NCI-H69 (cell line): ENCODE measurements at regions not wholly inside any gene's neighbourhood (a gene's known extent, or its start where the extent isn't known, plus 50 kb on each side); places are given as distances from the start of the nearest gene placed in this dataset.
"Not testable (repeated sequence)": the region's sequence is repeated elsewhere in the genome, so short reads cannot be mapped to it uniquely, and the experiment has no call there.

Experiments used
- DNase-seq: peaks from one replicate; lab custom pipeline; 2025; lab: John Stamatoyannopoulos, UW

- DNase-seq: no peak
Measured at GRCh38 chr5:56421246-56422075, 188.3 kb upstream of the ANKRD55 start.

- DNase-seq: no peak
Measured at GRCh38 chr5:56420323-56420722, 187.2 kb upstream of the ANKRD55 start.

GRCh38 chr5:56419667-56420066 is 186.5 kb upstream of the ANKRD55 start:
- no peak for DNase-seq

DNA sequence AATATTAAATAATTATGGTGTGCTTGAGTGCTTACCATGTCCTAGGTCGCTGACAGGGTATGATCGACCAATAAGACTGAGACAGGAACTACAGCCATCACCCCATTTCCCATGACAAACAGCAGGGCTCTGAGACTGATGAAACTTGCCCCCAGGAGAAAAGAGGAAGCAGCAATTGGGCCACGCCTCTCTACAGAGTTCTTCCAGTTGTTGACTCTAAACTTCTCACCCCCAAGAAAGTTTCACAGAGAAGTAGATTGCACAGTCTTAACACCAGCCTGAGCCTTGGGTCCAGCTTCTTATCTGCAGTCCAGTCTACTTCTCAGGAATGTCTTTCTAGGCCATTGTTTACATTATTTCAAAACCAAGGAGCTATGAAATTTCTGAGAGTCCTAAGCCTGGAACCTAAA is 182.2 kb upstream of the ANKRD55 start:
- no peak for DNase-seq

GRCh38 chr5:56414066-56414465 is 180.9 kb upstream of the ANKRD55 start:
- DNase-seq: no peak

DNA sequence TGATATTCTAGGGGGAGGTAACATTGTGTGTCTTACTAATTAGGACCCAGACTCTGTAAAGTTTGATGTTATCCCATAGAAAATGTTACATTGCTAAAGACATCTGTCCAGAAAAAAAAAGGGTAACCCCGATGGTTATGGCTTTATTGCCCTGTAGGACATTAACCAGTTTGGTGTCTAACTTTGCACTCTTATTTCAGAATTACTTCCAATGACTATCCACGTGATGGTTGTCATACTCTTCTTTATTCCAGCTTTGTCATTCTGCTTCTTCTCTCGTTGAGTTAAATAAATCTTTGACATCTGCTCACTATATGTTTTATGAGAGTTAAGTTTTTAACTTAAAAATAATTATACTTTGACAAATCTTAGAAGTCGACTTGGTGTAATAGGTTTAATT is 180.4 kb upstream of the ANKRD55 start:
- DNase-seq: no peak

- no peak for DNase-seq
Measured at GRCh38 chr5:56412601-56413379, 179.7 kb upstream of the ANKRD55 start.

- DNase-seq: no peak
Measured at GRCh38 chr5:56410696-56411095, 177.6 kb upstream of the ANKRD55 start.

DNA sequence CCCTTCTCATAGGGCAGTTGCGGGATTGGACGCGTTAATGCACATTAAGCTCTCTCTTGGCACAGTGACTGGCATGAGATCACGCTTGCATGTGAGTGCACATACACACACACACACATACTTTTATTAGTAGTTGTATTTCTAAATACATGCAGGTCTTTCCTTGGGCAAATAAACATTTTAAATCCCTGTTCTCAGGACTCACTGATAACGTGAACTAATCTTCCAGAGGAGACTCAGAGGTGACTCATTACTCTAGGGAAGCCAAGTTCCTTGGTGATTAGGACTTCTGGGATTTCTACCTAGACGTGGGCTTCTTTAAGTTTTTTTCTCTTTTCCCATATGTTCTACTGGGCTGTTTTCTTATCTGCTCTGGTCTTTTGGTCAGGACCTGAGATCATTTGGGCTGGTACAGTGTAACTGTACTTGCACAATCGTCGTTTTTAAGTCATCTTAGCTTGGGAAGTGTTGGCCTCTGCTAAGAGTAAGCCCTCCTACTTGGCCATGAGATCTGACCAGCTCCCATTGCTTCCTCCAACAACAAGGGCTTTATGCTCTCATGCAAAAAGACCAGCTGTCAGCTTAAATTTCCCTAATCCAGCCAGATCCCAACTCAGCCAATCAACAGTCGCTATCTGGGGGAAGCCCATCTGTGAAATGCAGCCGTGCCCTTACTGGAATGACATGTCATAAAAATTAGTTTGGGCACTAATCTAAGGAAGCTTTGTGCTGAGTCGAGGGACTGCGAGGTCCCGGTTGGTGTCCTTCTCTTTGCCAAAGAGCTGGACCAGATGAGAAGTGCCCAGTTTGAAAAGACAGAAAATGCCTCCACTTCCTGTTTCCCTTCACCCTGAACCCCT is 176.4 kb upstream of the ANKRD55 start:
- no peak for DNase-seq

DNA sequence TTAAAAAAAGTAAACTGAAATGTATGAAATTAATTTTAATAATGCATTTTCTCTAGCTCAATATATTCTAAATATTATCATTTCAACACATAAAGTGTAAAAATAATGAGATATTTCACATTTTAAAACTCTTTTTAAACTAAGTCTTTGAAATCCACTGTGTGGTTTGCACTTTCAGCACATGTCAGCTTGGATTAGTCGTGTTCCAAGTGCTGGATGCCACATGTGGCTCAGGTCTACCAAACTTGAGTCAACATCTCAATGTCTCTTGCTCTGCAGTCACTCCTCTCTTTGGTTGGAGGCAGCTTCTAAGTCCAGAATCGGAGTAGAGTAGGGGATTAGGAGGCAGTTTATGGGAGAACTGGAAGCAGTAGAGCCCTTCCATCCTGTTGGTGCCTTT is 173.7 kb upstream of the ANKRD55 start:
- no peak for DNase-seq

DNA sequence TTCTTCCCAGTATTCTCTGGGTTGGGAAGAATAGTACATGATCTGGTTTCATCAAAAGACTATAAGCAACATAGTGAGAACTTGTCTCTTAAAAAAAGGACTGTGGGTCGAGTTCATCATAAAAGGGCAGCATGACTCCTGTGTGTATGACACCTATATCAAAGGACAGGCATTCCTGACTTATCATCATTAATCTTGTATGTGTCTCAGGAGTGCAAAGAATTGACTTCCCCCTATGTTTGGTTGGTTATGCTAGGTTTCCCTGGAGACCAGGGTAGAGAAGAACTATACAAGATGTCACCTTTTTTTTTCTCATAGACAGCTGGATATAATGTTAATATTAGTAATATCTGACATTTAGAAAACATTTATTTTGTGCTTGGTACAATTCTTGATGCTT is 173.1 kb upstream of the ANKRD55 start:
- no peak for DNase-seq

DNA sequence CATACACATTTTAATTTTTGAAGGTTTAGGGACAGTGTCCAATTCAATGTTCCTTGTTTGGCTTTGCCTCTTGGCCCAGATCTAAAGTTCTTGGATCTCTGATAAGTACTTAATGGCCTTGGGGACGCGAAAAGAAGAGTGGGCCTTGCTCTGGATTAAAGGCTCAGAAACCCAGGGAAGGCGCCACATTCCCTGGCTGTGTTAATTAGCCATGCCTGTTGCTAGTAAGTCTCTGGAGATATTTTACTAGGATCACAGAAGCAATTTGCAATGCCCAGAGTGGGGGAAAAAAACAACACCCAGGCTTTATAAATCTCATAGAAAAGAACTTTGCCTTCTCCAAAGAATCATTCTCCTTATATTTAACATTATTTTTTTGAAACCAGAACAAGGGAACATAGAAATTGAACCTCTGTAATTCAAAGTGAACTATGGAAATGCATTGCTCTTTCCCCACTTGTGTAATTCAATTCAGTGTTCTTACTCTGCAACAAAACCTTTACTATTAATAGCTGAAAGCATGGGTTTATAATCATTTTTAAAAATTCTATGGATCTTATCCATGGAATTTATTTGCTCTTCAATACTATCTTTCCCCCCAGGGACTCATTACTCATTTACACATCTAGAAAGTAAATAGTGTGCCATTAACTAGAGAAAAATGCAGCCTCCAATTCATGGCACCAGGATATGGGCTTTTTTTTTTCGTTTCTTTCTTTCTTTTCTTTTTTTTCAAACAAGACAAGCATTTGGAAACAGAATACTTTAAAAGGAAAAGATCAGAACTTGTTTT is 172.2 kb upstream of the ANKRD55 start:
- DNase-seq: peak; percentile 58

DNA sequence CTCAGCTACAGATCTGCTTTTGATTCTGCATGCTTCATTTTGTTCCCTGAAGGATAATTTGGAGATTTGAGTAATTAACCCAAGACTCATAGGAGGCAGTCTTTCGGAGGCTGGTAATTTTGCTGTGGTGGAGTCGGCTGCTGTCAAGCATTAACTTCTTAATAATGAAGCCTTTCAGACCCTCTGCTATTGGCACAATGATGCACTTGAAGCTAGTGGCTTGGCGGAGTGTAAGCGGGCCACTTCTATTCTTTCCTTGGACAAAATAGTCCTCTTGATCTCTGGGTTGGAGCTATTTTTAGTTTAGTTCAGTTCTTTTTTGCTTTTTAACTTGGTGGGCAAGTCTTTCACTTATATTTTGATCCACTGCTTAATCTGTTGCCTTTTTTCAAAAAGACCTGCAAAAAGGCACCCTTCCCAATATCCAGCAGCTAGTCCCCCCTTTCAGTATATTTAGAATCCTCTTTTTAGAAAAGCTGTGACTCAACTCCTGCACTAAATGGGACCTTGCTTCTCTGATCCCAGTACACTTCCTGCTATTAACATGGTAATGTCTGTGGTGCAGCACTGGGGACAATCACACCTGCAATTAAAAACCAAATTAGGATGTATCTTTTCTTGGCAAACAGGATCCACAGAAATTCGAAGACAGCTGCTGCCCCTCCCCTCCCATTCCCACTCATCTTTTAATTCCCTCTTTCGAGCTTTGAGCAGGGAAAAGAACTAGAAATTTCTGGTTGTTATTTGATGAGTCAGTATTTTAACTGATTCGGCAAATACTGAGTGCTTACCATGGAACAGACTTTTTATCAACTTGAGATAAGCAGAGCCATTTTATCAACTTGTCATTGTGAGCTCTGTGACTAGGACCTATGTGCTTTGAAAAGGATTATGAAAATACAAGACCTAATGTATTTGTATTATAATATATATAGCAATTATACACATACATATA is 169.4 kb upstream of the ANKRD55 start:
- DNase-seq: peak; percentile 77

DNA sequence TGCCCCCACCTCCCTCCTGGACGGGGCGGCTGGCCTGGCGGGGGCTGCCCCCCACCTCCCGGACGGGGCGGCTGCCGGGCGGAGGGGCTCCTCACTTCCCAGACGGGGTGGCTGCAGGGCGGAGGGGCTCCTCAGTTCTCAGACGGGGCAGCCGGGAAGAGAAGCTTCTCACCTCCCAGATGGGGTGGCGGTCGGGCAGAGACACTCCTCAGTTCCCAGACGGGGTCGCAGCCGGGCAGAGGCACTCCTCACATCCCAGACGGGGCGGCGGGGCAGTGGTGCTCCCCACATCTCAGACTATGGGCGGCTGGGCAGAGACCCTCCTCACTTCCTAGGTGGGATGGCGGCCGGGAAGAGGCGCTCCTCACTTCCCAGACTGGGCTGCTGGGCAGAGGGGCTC is 164.7 kb upstream of the ANKRD55 start:
- DNase-seq: not testable (repeated sequence)

GRCh38 chr5:56396634-56397033 is 163.5 kb upstream of the ANKRD55 start:
- no peak for DNase-seq

GRCh38 chr5:56389261-56389660 is 156.1 kb upstream of the ANKRD55 start:
- DNase-seq: no peak

DNA sequence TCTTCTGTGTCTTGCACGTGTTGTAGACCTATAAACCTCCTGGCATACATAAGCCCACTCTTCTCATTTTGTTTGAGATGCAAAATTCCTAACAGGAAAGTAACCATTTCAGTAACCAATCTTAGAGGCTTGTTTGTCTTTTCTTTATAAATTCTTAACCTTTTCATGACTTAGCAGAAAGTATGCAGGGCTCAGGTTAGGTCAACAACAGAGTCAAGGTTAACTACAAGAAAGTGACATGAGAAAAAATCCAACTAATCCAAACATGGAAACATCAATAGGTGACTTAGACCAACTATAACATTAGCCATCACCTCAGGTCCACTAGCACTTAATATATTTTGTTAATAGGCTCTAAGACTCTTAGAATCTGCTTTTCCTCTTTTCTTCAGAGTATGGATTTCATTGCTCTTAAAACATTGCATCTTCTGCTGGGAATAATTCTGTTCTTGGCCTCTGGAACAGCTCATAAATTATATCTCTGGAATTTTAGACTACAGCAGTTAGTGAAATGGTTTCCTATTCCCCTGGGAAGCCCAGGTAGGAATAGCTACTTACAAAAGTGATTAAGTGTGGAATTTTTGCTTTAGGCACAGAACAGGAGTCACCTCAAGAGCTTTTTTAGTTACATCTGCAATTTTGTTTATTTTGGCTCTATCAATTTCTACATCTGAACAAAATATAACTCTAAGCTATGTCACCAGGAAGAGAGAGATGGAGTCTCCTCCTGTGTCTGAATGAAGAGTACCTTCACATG is 155.3 kb upstream of the ANKRD55 start:
- DNase-seq: no peak

DNA sequence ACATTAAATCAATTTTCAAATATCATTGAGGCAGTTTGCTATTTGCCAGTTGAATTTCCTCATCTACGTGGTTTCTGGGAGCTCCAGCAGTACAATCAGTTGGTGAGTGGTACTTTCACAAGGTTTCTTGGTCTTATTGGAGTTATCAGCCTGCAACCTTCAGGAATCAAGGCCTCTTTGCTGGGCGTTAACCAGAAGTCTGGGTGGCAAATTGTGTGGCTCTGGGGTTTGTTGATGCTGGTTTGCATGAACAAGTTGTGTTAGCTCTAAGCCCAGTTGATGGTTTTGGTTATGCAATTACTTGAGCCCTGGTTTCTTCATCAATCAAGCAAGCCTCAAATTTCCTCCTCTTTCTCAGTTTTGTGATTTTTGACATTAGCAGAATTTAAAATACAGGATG is 152.9 kb upstream of the ANKRD55 start:
- DNase-seq: no peak

GRCh38 chr5:56384186-56384585 is 151.1 kb upstream of the ANKRD55 start:
- no peak for DNase-seq

GRCh38 chr5:56383761-56384160 is 150.6 kb upstream of the ANKRD55 start:
- no peak for DNase-seq
